Activated naive CD8-positive, alpha-beta T cell treated with anti-CD3 and anti-CD28 coated beads, Interleukin-2, amount 10 ng/mL, durations not matched to agents 7 days and 5 days (primary cell): ENCODE measurements at regions not wholly inside any gene's neighbourhood (a gene's known extent, or its start where the extent isn't known, plus 50 kb on each side); places are given as distances from the start of the nearest gene placed in this dataset.

Source experiments
- ATAC-seq: fragments of 150-1000 bp; cut with Tn5 transposase; one replicate; pipeline ENCODE4 v1.10.0; 2021; ENCODE audit warnings: low read depth, moderate library complexity
- POLR2A ChIA-PET: fragments of 350-600 bp; sonication (Branson Sonifier 250); formaldehyde crosslinking; loops from one replicate; lab custom pipeline; 2021; ENCODE audit warnings: antibody characterized with exemption; lab: Charles Lee
- DNase-seq: peaks from one replicate; pipeline ENCODE4 v3.0.0; 2021
- H3K27ac Mint-ChIP-seq: one replicate; pipeline ENCODE4 v1.8.0; 2022; ENCODE audit warnings: mild to moderate bottlenecking, mixed read lengths
- H3K27me3 Mint-ChIP-seq: one replicate; pipeline ENCODE4 v1.8.0; 2022; ENCODE audit warnings: mild to moderate bottlenecking, moderate library complexity, mixed read lengths
- H3K36me3 Mint-ChIP-seq: one replicate; pipeline ENCODE4 v1.8.0; 2021; ENCODE audit warnings: mild to moderate bottlenecking, mixed read lengths
- H3K4me1 Mint-ChIP-seq: one replicate; pipeline ENCODE4 v1.8.0; 2021; ENCODE audit warnings: mixed read lengths
- H3K4me3 Mint-ChIP-seq: one replicate; pipeline ENCODE4 v1.8.0; 2022; ENCODE audit warnings: mild to moderate bottlenecking, moderate library complexity, mixed read lengths
- H3K9me3 Mint-ChIP-seq: one replicate; pipeline ENCODE4 v1.8.0; 2021; ENCODE audit warnings: mixed read lengths

GRCh38 chr3:76122007-76122406, 336.7 kb upstream of the ZNF717 start:
- H3K27ac Mint-ChIP-seq, result no peak overlapping the region
- H3K27me3 Mint-ChIP-seq, result no peaks in the 10 kb centered on the region
- H3K36me3 Mint-ChIP-seq, result no peaks in the 10 kb centered on the region
- POLR2A ChIA-PET, result no interaction called here
- ATAC-seq (no peak), DNase-seq (no peak)
- no peak overlapping the region for H3K4me3 Mint-ChIP-seq
- no peaks in the 10 kb centered on the region for H3K9me3 Mint-ChIP-seq
- no peaks in the 10 kb centered on the region for H3K4me1 Mint-ChIP-seq

- Mint-ChIP-seq H3K4me1 (no peaks in the 10 kb centered on the region), H3K27ac (no peak overlapping the region), H3K9me3 (no peaks in the 10 kb centered on the region), H3K36me3 (no peaks in the 10 kb centered on the region), H3K4me3 (no peak overlapping the region), H3K27me3 (no peaks in the 10 kb centered on the region)
- ATAC-seq (no peak), DNase-seq (no peak)
- POLR2A ChIA-PET, result no interaction called here
Measured at GRCh38 chr3:76129441-76129840, 344.1 kb upstream of the ZNF717 start.

GRCh38 chr3:76131396-76132153, 346.2 kb upstream of the ZNF717 start:
- Mint-ChIP-seq H3K27ac (no peak overlapping the region), H3K27me3 (no peaks in the 10 kb centered on the region), H3K9me3 (no peaks in the 10 kb centered on the region), H3K4me1 (no peaks in the 10 kb centered on the region), H3K4me3 (no peak overlapping the region), H3K36me3 (no peaks in the 10 kb centered on the region)
- no peak for DNase-seq
- no peak for ATAC-seq
- POLR2A ChIA-PET, result no interaction called here

- POLR2A ChIA-PET, result no interaction called here
- H3K27me3 Mint-ChIP-seq, result no peaks in the 10 kb centered on the region
- no peaks in the 10 kb centered on the region for H3K36me3 Mint-ChIP-seq
- ATAC-seq (no peak), DNase-seq (no peak)
- no peak overlapping the region for H3K27ac Mint-ChIP-seq
- no peaks in the 10 kb centered on the region for H3K4me1 Mint-ChIP-seq
- H3K4me3 Mint-ChIP-seq, result no peak overlapping the region
- H3K9me3 Mint-ChIP-seq, result no peaks in the 10 kb centered on the region
Measured at GRCh38 chr3:76132154-76132470, 346.8 kb upstream of the ZNF717 start.

- Mint-ChIP-seq H3K27ac (no peak overlapping the region), H3K36me3 (no peaks in the 10 kb centered on the region), H3K4me1 (no peaks in the 10 kb centered on the region), H3K4me3 (no peak overlapping the region), H3K27me3 (no peaks in the 10 kb centered on the region), H3K9me3 (no peaks in the 10 kb centered on the region)
- no peak for ATAC-seq
- DNase-seq, result no peak
- POLR2A ChIA-PET, result no interaction called here
Measured at GRCh38 chr3:76134166-76134565, 348.8 kb upstream of the ZNF717 start.

- ATAC-seq (no peak), DNase-seq (no peak)
- no peak overlapping the region for H3K4me3 Mint-ChIP-seq
- POLR2A ChIA-PET, result no interaction called here
- no peak overlapping the region for H3K27ac Mint-ChIP-seq
- no peaks in the 10 kb centered on the region for H3K27me3 Mint-ChIP-seq
- H3K9me3 Mint-ChIP-seq, result peaks cover 2% of the 10 kb centered on the region
- no peaks in the 10 kb centered on the region for H3K4me1 Mint-ChIP-seq
- no peaks in the 10 kb centered on the region for H3K36me3 Mint-ChIP-seq
Measured at GRCh38 chr3:76138921-76139320, 353.6 kb upstream of the ZNF717 start.

- no peaks in the 10 kb centered on the region for H3K36me3 Mint-ChIP-seq
- no peaks in the 10 kb centered on the region for H3K4me1 Mint-ChIP-seq
- DNase-seq (no peak), ATAC-seq (no peak)
- H3K4me3 Mint-ChIP-seq, result no peak overlapping the region
- peaks cover 2% of the 10 kb centered on the region for H3K9me3 Mint-ChIP-seq
- H3K27me3 Mint-ChIP-seq, result no peaks in the 10 kb centered on the region
- POLR2A ChIA-PET, result no interaction called here
- H3K27ac Mint-ChIP-seq, result no peak overlapping the region
Measured at GRCh38 chr3:76147846-76148245, 362.5 kb upstream of the ZNF717 start.

GRCh38 chr3:76152028-76152427, 366.7 kb upstream of the ZNF717 start:
- DNase-seq, result no peak
- Mint-ChIP-seq H3K4me3 (no peak overlapping the region), H3K9me3 (peaks cover 2% of the 10 kb centered on the region), H3K4me1 (no peaks in the 10 kb centered on the region), H3K27me3 (no peaks in the 10 kb centered on the region), H3K27ac (no peak overlapping the region), H3K36me3 (no peaks in the 10 kb centered on the region)
- ATAC-seq, result no peak
- POLR2A ChIA-PET, result no interaction called here

- ATAC-seq (no peak), DNase-seq (no peak)
- Mint-ChIP-seq H3K27me3 (no peaks in the 10 kb centered on the region), H3K4me1 (no peaks in the 10 kb centered on the region), H3K9me3 (peaks cover 10% of the 10 kb centered on the region), H3K4me3 (no peak overlapping the region), H3K27ac (no peak overlapping the region), H3K36me3 (no peaks in the 10 kb centered on the region)
- POLR2A ChIA-PET, result no interaction called here
Measured at GRCh38 chr3:76161856-76162255, 376.5 kb upstream of the ZNF717 start.

- no peak for ATAC-seq
- Mint-ChIP-seq H3K4me3 (no peak overlapping the region), H3K4me1 (no peaks in the 10 kb centered on the region), H3K27me3 (no peaks in the 10 kb centered on the region), H3K9me3 (peaks cover 8% of the 10 kb centered on the region), H3K27ac (no peak overlapping the region), H3K36me3 (no peaks in the 10 kb centered on the region)
- POLR2A ChIA-PET, result no interaction called here
- DNase-seq, result no peak
Measured at GRCh38 chr3:76171647-76172046, 386.3 kb upstream of the ZNF717 start.

GRCh38 chr3:76177610-76178009, 392.3 kb upstream of the ZNF717 start:
- H3K36me3 Mint-ChIP-seq, result no peaks in the 10 kb centered on the region
- POLR2A ChIA-PET, result no interaction called here
- no peaks in the 10 kb centered on the region for H3K27me3 Mint-ChIP-seq
- H3K9me3 Mint-ChIP-seq, result peaks cover 10% of the 10 kb centered on the region
- H3K4me3 Mint-ChIP-seq, result no peak overlapping the region
- no peaks in the 10 kb centered on the region for H3K4me1 Mint-ChIP-seq
- no peak for DNase-seq
- no peak for ATAC-seq
- no peak overlapping the region for H3K27ac Mint-ChIP-seq

- Mint-ChIP-seq H3K4me1 (no peaks in the 10 kb centered on the region), H3K4me3 (no peak overlapping the region)
Measured at GRCh38 chr3:76178412-76178811, 393.1 kb upstream of the ZNF717 start.

GRCh38 chr3:76181213-76181612, 395.9 kb upstream of the ZNF717 start:
- Mint-ChIP-seq H3K9me3 (peaks cover 7% of the 10 kb centered on the region), H3K27ac (no peak overlapping the region), H3K4me3 (no peak overlapping the region), H3K36me3 (no peaks in the 10 kb centered on the region), H3K4me1 (no peaks in the 10 kb centered on the region), H3K27me3 (no peaks in the 10 kb centered on the region)
- DNase-seq (no peak), ATAC-seq (no peak)
- POLR2A ChIA-PET, result no interaction called here

More at GRCh38 chr3:76178412-76178811, 393.1 kb upstream of the ZNF717 start:
- Mint-ChIP-seq H3K27ac (no peak overlapping the region), H3K9me3 (peaks cover 9% of the 10 kb centered on the region), H3K36me3 (no peaks in the 10 kb centered on the region), H3K27me3 (no peaks in the 10 kb centered on the region)
- POLR2A ChIA-PET, result no interaction called here
- ATAC-seq (no peak), DNase-seq (no peak)

GRCh38 chr3:76198086-76198485, 412.7 kb upstream of the ZNF717 start:
- DNase-seq (no peak), ATAC-seq (no peak)
- H3K4me3 Mint-ChIP-seq, result no peak overlapping the region
- H3K36me3 Mint-ChIP-seq, result no peaks in the 10 kb centered on the region
- H3K27me3 Mint-ChIP-seq, result no peaks in the 10 kb centered on the region
- no peak overlapping the region for H3K27ac Mint-ChIP-seq
- peaks cover 6% of the 10 kb centered on the region for H3K9me3 Mint-ChIP-seq
- H3K4me1 Mint-ChIP-seq, result no peaks in the 10 kb centered on the region
- POLR2A ChIA-PET, result no interaction called here

- H3K27ac Mint-ChIP-seq, result no peak overlapping the region
- peaks cover 6% of the 10 kb centered on the region for H3K9me3 Mint-ChIP-seq
- no peaks in the 10 kb centered on the region for H3K4me1 Mint-ChIP-seq
- H3K27me3 Mint-ChIP-seq, result no peaks in the 10 kb centered on the region
- POLR2A ChIA-PET, result no interaction called here
- H3K4me3 Mint-ChIP-seq, result no peak overlapping the region
- ATAC-seq, result no peak
- no peaks in the 10 kb centered on the region for H3K36me3 Mint-ChIP-seq
- DNase-seq, result no peak
Measured at GRCh38 chr3:76199382-76199781, 414.0 kb upstream of the ZNF717 start.
